Amygdala (tissue), 56 donors: ENCODE measurements at regions not wholly inside any gene's neighbourhood (a gene's known extent, or its start where the extent isn't known, plus 50 kb on each side); places are given as distances from the start of the nearest gene placed in this dataset.
"Not testable (repeated sequence)": the region's sequence is repeated elsewhere in the genome, so short reads cannot be mapped to it uniquely, and the experiment has no call there.

Source experiments
- DNase-seq, 56 donors: peaks; one replicate each; lab custom pipeline; 2025; lab: John Stamatoyannopoulos, UW

GRCh38 chr7:142539901-142540300 lies 209.4 kb upstream of the PRSS1 start:
- no peak for DNase-seq

GRCh38 chr7:142537760-142538159 lies 211.5 kb upstream of the PRSS1 start:
- no peak for DNase-seq

GRCh38 chr7:142535123-142535779 lies 214.0 kb upstream of the PRSS1 start:
- peak in 24 of 56 donors; percentile 9 to 67 (median 24) for DNase-seq

- no peak for DNase-seq
Observed at GRCh38 chr7:142534726-142535122, 214.5 kb upstream of the PRSS1 start.

- no peak for DNase-seq
Observed at GRCh38 chr7:142533920-142534319, 215.4 kb upstream of the PRSS1 start.

- no peak for DNase-seq
Observed at GRCh38 chr7:142529591-142529990, 219.7 kb upstream of the PRSS1 start.

- no peak for DNase-seq
Observed at GRCh38 chr7:142528608-142529408, 220.5 kb upstream of the PRSS1 start.

- peak in 3 of 56 donors; percentile 12 to 34 (median 22) for DNase-seq
Observed at GRCh38 chr7:142523821-142524460, 225.3 kb upstream of the PRSS1 start.

GRCh38 chr7:142522735-142523134 lies 226.5 kb upstream of the PRSS1 start:
- DNase-seq: no peak

- peak in 2 of 56 donors; percentile 7 to 11 for DNase-seq
Observed at GRCh38 chr7:142520885-142521284, 228.4 kb upstream of the PRSS1 start.

GRCh38 chr7:142520455-142520854 lies 228.8 kb upstream of the PRSS1 start:
- not testable (repeated sequence) for DNase-seq

- DNase-seq: no peak
Observed at GRCh38 chr7:142519079-142520078, 229.9 kb upstream of the PRSS1 start.

- peak in 25 of 56 donors; percentile 8 to 57 (median 22) for DNase-seq
Observed at GRCh38 chr7:142516038-142516501, 233.2 kb upstream of the PRSS1 start.

GRCh38 chr7:142514716-142515115 lies 234.6 kb upstream of the PRSS1 start:
- DNase-seq: not testable (repeated sequence)

GRCh38 chr7:142513178-142513955 lies 235.9 kb upstream of the PRSS1 start:
- DNase-seq: no peak

GRCh38 chr7:142511801-142512200 lies 237.5 kb upstream of the PRSS1 start:
- no peak for DNase-seq

GRCh38 chr7:142511374-142511773 lies 237.9 kb upstream of the PRSS1 start:
- DNase-seq: no peak

GRCh38 chr7:142509235-142509634 lies 240.0 kb upstream of the PRSS1 start:
- not testable (repeated sequence) for DNase-seq

- no peak for DNase-seq
Observed at GRCh38 chr7:142508251-142508650, 241.0 kb upstream of the PRSS1 start.
